T-helper 2 cell treated with Interferon-gamma antibody and Interleukin-4, amounts not matched to agents 5 μg/mL and 100 μg/mL, for 36 hours (primary cell): ENCODE measurements at regions not wholly inside any gene's neighbourhood (a gene's known extent, or its start where the extent isn't known, plus 50 kb on each side); places are given as distances from the start of the nearest gene placed in this dataset.
A peak's percentile ranks its signal among the peaks of the same experiment; 100 is the strongest.

Source experiments
- DNase-seq: peaks from one replicate; pipeline ENCODE4 v3.0.0; 2021; ENCODE audit warnings: low spot score
- H3K27ac Mint-ChIP-seq: one replicate; pipeline ENCODE4 v1.8.0; 2021; ENCODE audit warnings: mild to moderate bottlenecking, mixed read lengths
- H3K27me3 Mint-ChIP-seq: one replicate; pipeline ENCODE4 v1.8.0; 2021; ENCODE audit warnings: low read depth, mixed read lengths
- H3K36me3 Mint-ChIP-seq: one replicate; pipeline ENCODE4 v1.8.0; 2021; ENCODE audit warnings: low read depth, mixed read lengths
- H3K4me1 Mint-ChIP-seq: one replicate; pipeline ENCODE4 v1.8.0; 2021; ENCODE audit warnings: low read depth, mixed read lengths
- H3K4me3 Mint-ChIP-seq: one replicate; pipeline ENCODE4 v1.8.0; 2022; ENCODE audit warnings: mild to moderate bottlenecking, moderate library complexity, mixed read lengths
- H3K9me3 Mint-ChIP-seq: one replicate; pipeline ENCODE4 v1.8.0; 2021; ENCODE audit warnings: mixed read lengths

- Mint-ChIP-seq H3K27me3 (peaks cover 3% of the 10 kb centered on the region), H3K36me3 (no peaks in the 10 kb centered on the region), H3K4me1 (peaks cover 11% of the 10 kb centered on the region), H3K9me3 (no peaks in the 10 kb centered on the region), H3K4me3 (no peak overlapping the region), H3K27ac (no peak overlapping the region)
- DNase-seq = no peak
These were observed 50.5 kb upstream of the LRRC1 start for GRCh38 chr6:53744321-53744720.

GRCh38 chr6:53741034-53741823, 53.6 kb upstream of the LRRC1 start:
- peak overlapping the region; percentile 63 for H3K4me3 Mint-ChIP-seq
- H3K27ac Mint-ChIP-seq = peak overlapping the region; percentile 60
- H3K9me3 Mint-ChIP-seq = no peaks in the 10 kb centered on the region
- H3K27me3 Mint-ChIP-seq = peaks cover 3% of the 10 kb centered on the region
- peaks cover 13% of the 10 kb centered on the region for H3K4me1 Mint-ChIP-seq
- no peaks in the 10 kb centered on the region for H3K36me3 Mint-ChIP-seq
- DNase-seq = peak; percentile 32

GRCh38 chr6:53737746-53738145, 57.1 kb upstream of the LRRC1 start:
- Mint-ChIP-seq H3K27me3 (no peaks in the 10 kb centered on the region), H3K36me3 (peaks cover 4% of the 10 kb centered on the region), H3K27ac (no peak overlapping the region), H3K4me1 (peaks cover 42% of the 10 kb centered on the region), H3K9me3 (peaks cover 3% of the 10 kb centered on the region), H3K4me3 (no peak overlapping the region)
- DNase-seq = no peak

- peaks cover 4% of the 10 kb centered on the region for H3K36me3 Mint-ChIP-seq
- H3K27ac Mint-ChIP-seq = peak overlapping the region; percentile 43
- H3K27me3 Mint-ChIP-seq = no peaks in the 10 kb centered on the region
- peaks cover 47% of the 10 kb centered on the region for H3K4me1 Mint-ChIP-seq
- peak; percentile 29 for DNase-seq
- peak overlapping the region; percentile 67 for H3K4me3 Mint-ChIP-seq
- H3K9me3 Mint-ChIP-seq = peaks cover 3% of the 10 kb centered on the region
These were observed 58.9 kb upstream of the LRRC1 start for GRCh38 chr6:53735896-53736295.

- Mint-ChIP-seq H3K4me3 (peak overlapping the region; percentile 67), H3K36me3 (peaks cover 4% of the 10 kb centered on the region), H3K9me3 (peaks cover 3% of the 10 kb centered on the region), H3K27me3 (no peaks in the 10 kb centered on the region), H3K27ac (peak overlapping the region; percentile 26), H3K4me1 (peaks cover 45% of the 10 kb centered on the region)
- peak; percentile 48 for DNase-seq
These were observed 60.1 kb upstream of the LRRC1 start for GRCh38 chr6:53734473-53735299.

GRCh38 chr6:53731866-53732636, 62.8 kb upstream of the LRRC1 start:
- H3K4me3 Mint-ChIP-seq = peak overlapping the region; percentile 76

GRCh38 chr6:53730767-53731166, 64.0 kb upstream of the LRRC1 start:
- peaks cover 4% of the 10 kb centered on the region for H3K36me3 Mint-ChIP-seq
- H3K4me1 Mint-ChIP-seq = peaks cover 49% of the 10 kb centered on the region
- H3K27ac Mint-ChIP-seq = no peak overlapping the region
- peaks cover 3% of the 10 kb centered on the region for H3K9me3 Mint-ChIP-seq
- H3K27me3 Mint-ChIP-seq = peaks cover 7% of the 10 kb centered on the region
- no peak overlapping the region for H3K4me3 Mint-ChIP-seq
- DNase-seq = no peak

More at GRCh38 chr6:53731866-53732636, 62.8 kb upstream of the LRRC1 start:
- H3K27me3 Mint-ChIP-seq = peaks cover 3% of the 10 kb centered on the region
- H3K27ac Mint-ChIP-seq = peak overlapping the region; percentile 69
- H3K4me1 Mint-ChIP-seq = peaks cover 52% of the 10 kb centered on the region
- no peak for DNase-seq
- peaks cover 4% of the 10 kb centered on the region for H3K36me3 Mint-ChIP-seq
- peaks cover 3% of the 10 kb centered on the region for H3K9me3 Mint-ChIP-seq

GRCh38 chr6:53728570-53729194, 63.1 kb upstream of the KLHL31 start:
- H3K36me3 Mint-ChIP-seq = no peaks in the 10 kb centered on the region
- DNase-seq = peak; percentile 36
- peak overlapping the region; percentile 13 for H3K4me3 Mint-ChIP-seq
- peaks cover 14% of the 10 kb centered on the region for H3K27me3 Mint-ChIP-seq
- no peak overlapping the region for H3K27ac Mint-ChIP-seq
- H3K4me1 Mint-ChIP-seq = peaks cover 31% of the 10 kb centered on the region
- H3K9me3 Mint-ChIP-seq = peaks cover under 1% of the 10 kb centered on the region

GRCh38 chr6:53727748-53728147, 62.2 kb upstream of the KLHL31 start:
- Mint-ChIP-seq H3K4me3 (no peak overlapping the region), H3K27ac (no peak overlapping the region), H3K9me3 (no peaks in the 10 kb centered on the region), H3K4me1 (peaks cover 28% of the 10 kb centered on the region), H3K36me3 (no peaks in the 10 kb centered on the region), H3K27me3 (peaks cover 17% of the 10 kb centered on the region)
- no peak for DNase-seq

- peaks cover 14% of the 10 kb centered on the region for H3K4me1 Mint-ChIP-seq
These were observed 60.4 kb upstream of the KLHL31 start for GRCh38 chr6:53725791-53726575.

GRCh38 chr6:53724501-53724900, 58.9 kb upstream of the KLHL31 start:
- Mint-ChIP-seq H3K27ac (no peak overlapping the region), H3K4me3 (no peak overlapping the region), H3K27me3 (peaks cover 17% of the 10 kb centered on the region), H3K4me1 (peaks cover 13% of the 10 kb centered on the region), H3K9me3 (no peaks in the 10 kb centered on the region), H3K36me3 (no peaks in the 10 kb centered on the region)
- DNase-seq = no peak

More at GRCh38 chr6:53725791-53726575, 60.4 kb upstream of the KLHL31 start:
- no peak overlapping the region for H3K4me3 Mint-ChIP-seq
- H3K9me3 Mint-ChIP-seq = no peaks in the 10 kb centered on the region
- peaks cover 17% of the 10 kb centered on the region for H3K27me3 Mint-ChIP-seq
- peak; percentile 61 for DNase-seq
- H3K27ac Mint-ChIP-seq = no peak overlapping the region
- no peaks in the 10 kb centered on the region for H3K36me3 Mint-ChIP-seq

GRCh38 chr6:53723331-53723730, 57.8 kb upstream of the KLHL31 start:
- no peak for DNase-seq
- Mint-ChIP-seq H3K27me3 (peaks cover 17% of the 10 kb centered on the region), H3K9me3 (no peaks in the 10 kb centered on the region), H3K36me3 (no peaks in the 10 kb centered on the region), H3K4me3 (no peak overlapping the region), H3K27ac (no peak overlapping the region), H3K4me1 (peaks cover 18% of the 10 kb centered on the region)

GRCh38 chr6:53721766-53722165, 56.2 kb upstream of the KLHL31 start:
- Mint-ChIP-seq H3K4me1 (peaks cover 15% of the 10 kb centered on the region), H3K27me3 (peaks cover 19% of the 10 kb centered on the region), H3K27ac (no peak overlapping the region), H3K4me3 (no peak overlapping the region), H3K9me3 (no peaks in the 10 kb centered on the region), H3K36me3 (no peaks in the 10 kb centered on the region)
- no peak for DNase-seq
